IMR-90 (cell line): ENCODE measurements at regions not wholly inside any gene's neighbourhood (a gene's known extent, or its start where the extent isn't known, plus 50 kb on each side); places are given as distances from the start of the nearest gene placed in this dataset.

Source experiments
- ATAC-seq: fragments of 200-7000 bp; cut with Tn5 transposase; 2 replicates; pipeline ENCODE4 v1.9.1; 2020; ENCODE audit warnings: low read depth, mild to moderate bottlenecking, moderate library complexity
- BruUV-seq: library from RNA; stranded (reverse); fragments of 400-500 nt; replicated peaks from 2 replicates; lab custom pipeline; 2021; lab: Mats Ljungman, UMichigan
- CTCF ChIA-PET: fragments of 300-600 bp; formaldehyde crosslinking; extraction: SDS; loops from one replicate; lab custom pipeline; 2021; ENCODE audit warnings: antibody characterized with exemption; lab: Yijun Ruan, JAX
- POLR2A ChIA-PET: fragments of 300-600 bp; sonication (Branson Sonifier 250); formaldehyde crosslinking; loops from one replicate; lab custom pipeline; 2022; ENCODE audit warnings: antibody characterized with exemption; ENCODE audit not compliant: unreplicated experiment; lab: Charles Lee
- DNase-seq: peaks from one replicate; pipeline ENCODE4 v3.0.0; 2013
- H2AFZ ChIP-seq: replicated peaks from 2 replicates; pipeline ENCODE3; 2013; ENCODE audit warnings: low read length, mild to moderate bottlenecking; ENCODE audit not compliant: poor library complexity
- H2AK5ac ChIP-seq: 2 replicates; pipeline ENCODE4 v1.6.1; 2013; ENCODE audit warnings: low read depth, low read length, inconsistent platforms
- H2AK9ac ChIP-seq: replicated peaks from 2 replicates; pipeline ENCODE3; 2013; ENCODE audit warnings: mild to moderate bottlenecking, low read depth, low read length, moderate library complexity; ENCODE audit not compliant: poor library complexity
- H2BK120ac ChIP-seq: 2 replicates; pipeline ENCODE4 v1.6.1; 2013; ENCODE audit warnings: low read depth, low read length, inconsistent platforms
- H2BK15ac ChIP-seq: 3 replicates; pipeline ENCODE4 v1.6.1; 2013; ENCODE audit warnings: low read depth, low read length, inconsistent platforms
- H2BK20ac ChIP-seq: 2 replicates; pipeline ENCODE4 v1.6.1; 2013; ENCODE audit warnings: low read depth, mild to moderate bottlenecking, inconsistent platforms, low read length, moderate library complexity
- H2BK5ac ChIP-seq: 2 replicates; pipeline ENCODE4 v1.6.1; 2013; ENCODE audit warnings: mild to moderate bottlenecking, low read depth, low read length, inconsistent platforms; ENCODE audit not compliant: poor library complexity, severe bottlenecking
- H3K14ac ChIP-seq: replicated peaks from 2 replicates; pipeline ENCODE4 v1.6.1; 2013; ENCODE audit warnings: low read depth, low read length, inconsistent platforms
- H3K18ac ChIP-seq: 2 replicates; pipeline ENCODE4 v1.6.1; 2013; ENCODE audit warnings: low read depth, low read length, control low read depth
- H3K23ac ChIP-seq: 2 replicates; pipeline ENCODE4 v1.6.1; 2013; ENCODE audit warnings: low read depth, low read length, inconsistent platforms
- H3K27ac ChIP-seq: 2 replicates; pipeline ENCODE4 v1.5.1; 2013; ENCODE audit warnings: mild to moderate bottlenecking, control low read depth, low read length; ENCODE audit not compliant: insufficient read depth
- H3K27me3 ChIP-seq: 2 replicates; pipeline ENCODE4 v1.6.1; 2013; ENCODE audit warnings: low read length; ENCODE audit not compliant: control insufficient read depth, insufficient read depth
- H3K36me3 ChIP-seq: 2 replicates; pipeline ENCODE4 v1.6.1; 2013; ENCODE audit warnings: low read length, mixed read lengths; ENCODE audit not compliant: control insufficient read depth, insufficient read depth
- H3K4ac ChIP-seq: 2 replicates; pipeline ENCODE4 v1.6.1; 2013; ENCODE audit warnings: low read depth, low read length, inconsistent platforms
- H3K4me1 ChIP-seq: 2 replicates; pipeline ENCODE4 v1.6.1; 2013; ENCODE audit warnings: low read length, mixed read lengths; ENCODE audit not compliant: control insufficient read depth, insufficient read depth
- H3K4me2 ChIP-seq: 2 replicates; pipeline ENCODE4 v1.6.1; 2013; ENCODE audit warnings: low read depth, mild to moderate bottlenecking, control low read depth, low read length, moderate library complexity
- H3K4me3 ChIP-seq: 2 replicates; pipeline ENCODE4 v1.5.1; 2013; ENCODE audit warnings: low read depth, mild to moderate bottlenecking, control low read depth, low read length, moderate library complexity; ENCODE audit not compliant: insufficient read depth
- H3K56ac ChIP-seq: 2 replicates; pipeline ENCODE4 v1.6.1; 2013; ENCODE audit warnings: low read length, inconsistent platforms; ENCODE audit not compliant: insufficient read depth; ENCODE audit errors: extremely low read depth
- H3K79me1 ChIP-seq, 2 experiments: 2 replicates each; pipeline ENCODE4 v1.6.1; 2013; ENCODE audit warnings: low read length in 2 of 2, inconsistent platforms in 1 of 2, low read depth in 1 of 2
- H3K9ac ChIP-seq: 2 replicates; pipeline ENCODE4 v1.6.1; 2013; ENCODE audit warnings: low read depth, low read length, control low read depth
- H3K9me1 ChIP-seq: 2 replicates; pipeline ENCODE4 v1.6.1; 2013; ENCODE audit warnings: low read length, inconsistent platforms; ENCODE audit not compliant: insufficient read depth
- H3K9me3 ChIP-seq: 2 replicates; pipeline ENCODE4 v1.6.1; 2013; ENCODE audit warnings: low read length; ENCODE audit not compliant: control insufficient read depth, insufficient read depth
- H4K20me1 ChIP-seq: 2 replicates; pipeline ENCODE4 v1.6.1; 2013; ENCODE audit warnings: low read length, inconsistent platforms; ENCODE audit not compliant: insufficient read depth
- H4K5ac ChIP-seq: 2 replicates; pipeline ENCODE4 v1.6.1; 2013; ENCODE audit warnings: mild to moderate bottlenecking, low read depth, low read length, control low read depth
- H4K8ac ChIP-seq, 2 experiments: 2 replicates each; pipeline ENCODE4 v1.6.1; 2013; ENCODE audit warnings: low read depth in 2 of 2, low read length in 2 of 2, control low read depth in 1 of 2, inconsistent platforms in 1 of 2
- H4K91ac ChIP-seq: 2 replicates; pipeline ENCODE4 v1.6.1; 2013; ENCODE audit warnings: low read depth, low read length, inconsistent platforms; ENCODE audit not compliant: insufficient read depth
- BHLHE40 ChIP-seq: fragments of 150-350 bp; IDR thresholded peaks from 2 replicates; pipeline ENCODE4 v1.6.1; 2016; ENCODE audit warnings: mild to moderate bottlenecking, low read depth, low read length
- CEBPB ChIP-seq: IDR thresholded peaks from 2 replicates; pipeline ENCODE4 v1.6.1; 2012; ENCODE audit warnings: low read depth, low read length, improper control_type of control experiment
- CHD1 ChIP-seq: IDR thresholded peaks from 2 replicates; pipeline ENCODE4 v1.6.1; 2012; ENCODE audit warnings: low read depth, low read length, improper control_type of control experiment
- FOS ChIP-seq: fragments of 150-350 bp; IDR thresholded peaks from 2 replicates; pipeline ENCODE4 v1.6.1; 2016; ENCODE audit warnings: low read depth, low read length
- MAFK ChIP-seq: IDR thresholded peaks from 2 replicates; pipeline ENCODE4 v1.6.1; 2012; ENCODE audit warnings: low read depth, low read length, improper control_type of control experiment
- POLR2A ChIP-seq: IDR thresholded peaks from 2 replicates; pipeline ENCODE4 v1.6.1; 2012; ENCODE audit warnings: mild to moderate bottlenecking, low read depth, low read length
- RAD21 ChIP-seq: IDR thresholded peaks from 2 replicates; pipeline ENCODE4 v1.6.1; 2012; ENCODE audit warnings: low read length, improper control_type of control experiment
- RCOR1 ChIP-seq: IDR thresholded peaks from 2 replicates; pipeline ENCODE4 v1.6.1; 2012; ENCODE audit warnings: mild to moderate bottlenecking, low read length, improper control_type of control experiment; ENCODE audit not compliant: insufficient replicate concordance
- RFX5 ChIP-seq: IDR thresholded peaks from 2 replicates; pipeline ENCODE4 v1.8.0; 2012; ENCODE audit warnings: low read depth, mild to moderate bottlenecking, low read length, moderate library complexity
- SMC3 ChIP-seq: fragments of 150-350 bp; IDR thresholded peaks from 2 replicates; pipeline ENCODE4 v1.6.1; 2016; ENCODE audit warnings: low read depth, mild to moderate bottlenecking, antibody characterized with exemption, low read length, moderate library complexity
- WGBS, 2 experiments: methylation state at CpG; one replicate each; pipeline versions ENCODE4 v1.1.5 to v1.1.7; 2013; ENCODE audit warnings: missing lambda C conversion rate in 2 of 2; ENCODE audit not compliant: insufficient read length in 1 of 2; ENCODE audit errors: extremely low coverage in 2 of 2; 5-methylcytosine and 5-hydroxymethylcytosine counted together
- dilution Hi-C: fragments of 300-500 bp; cut with HindIII; formaldehyde crosslinking; loops from one replicate; pipeline ENCODE4 v1.14.3; 2018; ENCODE audit warnings: low sequenced_read_pairs; ENCODE audit not compliant: unreplicated experiment
- in situ Hi-C: fragments of 300-500 bp; cut with MboI; formaldehyde crosslinking; loops from 3 replicates; pipeline ENCODE4 v1.14.3; 2019; ENCODE audit warnings: low sequenced_read_pairs, inconsistent platforms, mixed read lengths
- intact Hi-C: fragments of 100-400 bp; cut with micrococcal nuclease; formaldehyde crosslinking; loops from 2 replicates; pipeline ENCODE4 v1.10.0; 2022

GRCh38 chr3:35241236-35241635 lies 398.1 kb upstream of the ARPP21 start:
- no peak overlapping the region for H2AFZ ChIP-seq
- H3K27me3 ChIP-seq: no peaks in the 10 kb centered on the region
- no peaks in the 10 kb centered on the region for H4K20me1 ChIP-seq
- H3K23ac ChIP-seq: no peak overlapping the region
- ChIA-PET POLR2A (no interaction called here), CTCF (no interaction called here)
- in situ Hi-C loops: no loop called here
- H2BK15ac ChIP-seq: no peak overlapping the region
- no peak overlapping the region for H2BK5ac ChIP-seq
- H3K9me3 ChIP-seq: 0 out of 2 replicates have a peak, but pooled peaks cover 1% of the 10 kb centered on the region
- H3K9me1 ChIP-seq: no peaks in the 10 kb centered on the region
- no peak overlapping the region for H3K27ac ChIP-seq
- DNase-seq: no peak
- no peak overlapping the region for H3K4me2 ChIP-seq
- H2BK20ac ChIP-seq: no peak overlapping the region
- no peak overlapping the region for H4K5ac ChIP-seq
- H3K56ac ChIP-seq: no peak overlapping the region
- H3K4me3 ChIP-seq: no peak overlapping the region
- WGBS, 2 experiments: no CpG with 5 or more reads among the region's 2 CpGs
- no TSS peak for BruUV-seq
- H3K36me3 ChIP-seq: no peaks in the 10 kb centered on the region
- no peak overlapping the region for H3K18ac ChIP-seq
- H2AK9ac ChIP-seq: no peak overlapping the region
- H3K14ac ChIP-seq: no peak overlapping the region
- no peak overlapping the region for H2BK120ac ChIP-seq
- H3K4ac ChIP-seq: no peak overlapping the region
- H4K91ac ChIP-seq: no peak overlapping the region
- H3K4me1 ChIP-seq: no peaks in the 10 kb centered on the region
- TF ChIP-seq CHD1 (no peak), POLR2A (no peak), RCOR1 (no peak), RFX5 (no peak), RAD21 (no peak), MAFK (no peak), SMC3 (no peak), FOS (no peak), BHLHE40 (no peak), CEBPB (no peak)
- H4K8ac ChIP-seq: no peak overlapping the region
- ATAC-seq: no peak
- H2AK5ac ChIP-seq: no peak overlapping the region
- no peak overlapping the region for H3K9ac ChIP-seq
- intact Hi-C loops: no loop called here
- no peaks in the 10 kb centered on the region for H3K79me1 ChIP-seq
- dilution Hi-C loops: no loop called here
